GM21447 (cell line): ENCODE measurements at regions not wholly inside any gene's neighbourhood (a gene's known extent, or its start where the extent isn't known, plus 50 kb on each side); places are given as distances from the start of the nearest gene placed in this dataset.

Source experiments
- ATAC-seq: cut with Tn5 transposase; IDR thresholded peaks from one replicate; pipeline ENCODE4 v1.9.1; 2021; ENCODE audit not compliant: unreplicated experiment

GRCh38 chr7:41910940-41911600, 208.2 kb upstream of the INHBA start:
- ATAC-seq = no peak

GRCh38 chr7:41907444-41907843, 204.6 kb upstream of the INHBA start:
- ATAC-seq = no peak

GRCh38 chr7:41900532-41900931, 197.6 kb upstream of the INHBA start:
- no peak for ATAC-seq

DNA sequence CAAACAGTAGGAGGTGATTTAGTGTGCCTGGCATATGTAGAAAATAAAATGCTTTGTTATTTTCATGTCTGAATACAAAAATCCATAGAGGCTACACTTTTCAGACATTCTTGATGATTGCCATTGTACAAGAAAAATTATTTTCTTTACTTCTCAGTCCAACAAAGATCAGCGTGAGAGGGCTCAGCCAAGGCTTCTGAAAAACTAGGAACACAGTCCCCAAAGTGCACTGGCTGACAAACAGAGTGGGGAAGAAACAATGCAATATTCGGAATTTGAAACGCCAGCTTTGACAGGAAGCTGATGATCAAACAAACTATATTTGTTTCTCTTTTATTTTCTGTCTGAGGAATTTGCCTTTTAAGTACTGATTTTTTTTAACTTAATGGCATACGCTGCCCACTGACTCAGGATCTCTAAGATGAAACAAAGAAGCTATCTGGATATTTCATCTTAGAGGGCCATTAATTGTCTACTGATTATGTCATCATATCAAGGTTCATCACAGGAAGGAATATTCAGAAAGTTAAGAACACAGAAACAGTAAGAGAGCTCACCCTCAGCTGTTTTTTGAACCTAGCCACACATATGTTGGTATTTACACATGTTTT, 197.0 kb upstream of the INHBA start:
- no peak for ATAC-seq

GRCh38 chr7:41893656-41894055, 190.8 kb upstream of the INHBA start:
- no peak for ATAC-seq

DNA sequence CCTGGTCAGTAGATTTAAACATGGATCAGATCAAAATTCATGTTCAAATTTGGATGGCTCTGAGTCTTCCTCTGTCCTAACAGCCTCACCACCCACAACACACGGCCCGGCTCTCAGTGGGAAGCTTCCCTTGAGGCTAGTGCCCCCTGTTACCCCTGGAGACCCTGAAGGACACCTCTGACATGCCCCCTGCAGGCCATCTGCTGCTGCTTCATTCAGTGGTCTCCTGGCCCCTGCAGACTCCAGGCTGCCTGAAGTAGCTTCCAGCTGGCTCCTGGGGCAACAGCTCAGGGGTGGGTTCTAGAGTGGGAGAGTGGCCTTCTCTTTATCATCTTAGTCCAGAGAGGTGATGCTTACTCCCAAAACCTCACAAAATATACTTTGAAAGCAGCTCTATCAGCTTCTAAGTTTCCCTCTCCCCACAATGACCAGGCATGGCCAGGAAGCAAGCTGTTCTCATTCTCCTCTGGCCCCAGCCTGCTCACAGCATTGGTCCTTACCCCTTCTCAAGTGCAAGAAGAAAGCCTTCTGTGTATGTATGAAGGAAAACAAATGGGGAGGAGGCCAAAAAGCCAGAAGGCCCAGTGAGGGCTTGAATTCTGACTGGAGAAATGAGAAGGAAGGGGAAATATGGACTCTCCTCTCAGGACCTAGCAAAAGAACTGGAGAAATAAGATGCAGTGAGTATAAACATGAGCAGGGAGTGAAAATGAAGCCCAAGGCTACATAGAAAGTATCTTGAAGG, 189.6 kb upstream of the INHBA start:
- no peak for ATAC-seq

DNA sequence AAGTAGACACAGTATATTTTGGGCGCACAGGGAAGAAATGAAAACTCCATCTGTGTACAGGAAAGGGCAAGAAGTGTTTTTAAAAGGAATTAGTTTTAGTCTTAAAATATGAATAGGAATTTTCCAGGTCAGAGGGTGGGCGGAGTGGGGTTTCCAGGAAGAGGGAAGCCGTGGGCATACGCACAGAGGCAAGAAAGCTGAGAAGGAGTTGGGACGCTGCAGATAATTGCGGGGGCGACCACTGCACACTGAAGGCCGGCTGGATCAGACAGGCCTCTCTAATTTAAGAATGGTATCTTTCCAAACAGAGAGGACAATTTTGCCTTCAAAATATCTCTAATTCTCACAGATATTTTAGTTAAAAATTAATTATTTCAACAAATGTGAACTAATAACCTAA, 189.1 kb upstream of the INHBA start:
- no peak for ATAC-seq

- ATAC-seq = no peak
Measured at GRCh38 chr7:41890631-41891274, 187.9 kb upstream of the INHBA start.

GRCh38 chr7:41889472-41889871, 186.6 kb upstream of the INHBA start:
- ATAC-seq = no peak

GRCh38 chr7:41889040-41889439, 186.2 kb upstream of the INHBA start:
- ATAC-seq = peak; percentile 61

DNA sequence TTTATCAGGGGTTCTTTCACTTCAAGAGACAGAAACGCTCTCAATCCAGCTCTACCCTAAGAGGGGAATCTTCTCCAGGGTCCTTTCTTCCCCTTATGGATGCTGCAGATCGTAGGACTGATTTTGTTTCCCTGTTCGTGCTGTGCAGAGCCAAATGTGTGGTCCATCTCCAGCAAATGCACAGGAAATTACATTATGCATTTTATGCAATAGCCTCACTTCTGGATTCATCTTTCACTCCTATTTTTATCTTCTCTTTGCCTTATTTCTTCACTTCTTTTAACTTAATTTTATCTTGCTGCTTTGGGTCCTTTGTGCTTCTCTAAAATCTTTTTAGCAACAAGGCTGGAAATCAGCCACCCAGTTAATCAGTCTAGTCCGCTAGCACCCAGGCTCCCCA, 184.5 kb upstream of the INHBA start:
- ATAC-seq = no peak

GRCh38 chr7:41886901-41887311, 184.0 kb upstream of the INHBA start:
- no peak for ATAC-seq

DNA sequence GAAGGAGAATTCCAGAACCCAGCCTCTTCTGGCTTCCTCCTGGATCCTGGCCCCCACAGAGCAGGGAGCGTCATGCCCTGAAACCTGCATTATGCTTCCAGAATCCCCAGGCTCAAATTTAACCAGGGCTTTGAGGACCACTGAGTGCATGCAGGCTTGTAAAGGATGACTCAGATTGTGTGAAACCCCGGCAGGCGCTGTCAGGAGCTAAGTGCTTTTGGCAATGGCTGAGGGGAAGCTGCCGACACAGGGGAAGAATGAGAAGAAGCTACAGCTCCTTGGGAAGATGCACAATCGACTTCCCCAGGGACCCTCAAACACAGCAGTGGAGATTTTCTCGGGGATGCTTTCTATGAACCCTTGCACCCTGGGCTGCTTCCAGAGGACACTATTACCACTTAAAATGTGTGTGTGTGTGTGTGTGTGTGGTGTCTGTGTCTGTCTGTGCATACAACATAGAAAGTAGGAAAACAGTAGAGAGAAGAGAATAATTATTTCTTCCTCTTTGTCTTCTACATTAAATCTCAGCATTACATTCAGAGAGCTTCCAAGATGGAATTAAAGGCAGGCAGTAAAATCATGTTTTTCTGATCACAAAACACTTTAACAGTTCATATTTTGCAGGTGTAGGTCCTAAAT, 183.5 kb upstream of the INHBA start:
- no peak for ATAC-seq

- ATAC-seq = no peak
Measured at GRCh38 chr7:41885748-41886147, 182.9 kb upstream of the INHBA start.

DNA sequence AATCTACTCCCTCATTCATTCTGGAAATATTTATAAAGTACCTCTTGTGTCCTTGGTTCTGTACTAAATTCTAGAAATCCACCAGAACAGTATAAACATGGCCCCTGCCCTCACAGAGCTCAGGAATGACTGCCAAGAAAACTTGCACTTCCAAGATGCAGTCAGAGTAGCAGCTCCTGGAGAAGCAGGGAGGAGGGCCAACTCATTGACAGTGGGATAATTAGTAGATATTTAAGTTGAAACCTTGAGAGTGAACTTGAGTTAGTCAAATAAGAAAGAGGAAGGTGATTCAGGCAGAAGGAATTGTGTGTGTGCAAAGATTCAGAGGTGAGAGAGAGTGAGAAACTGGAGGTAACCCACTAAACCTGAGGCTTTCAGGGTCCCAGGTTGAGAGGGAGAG, 182.2 kb upstream of the INHBA start:
- ATAC-seq = no peak

GRCh38 chr7:41882745-41883420, 180.0 kb upstream of the INHBA start:
- peak; percentile 44 for ATAC-seq

- peak; percentile 18 for ATAC-seq
Measured at GRCh38 chr7:41882256-41882655, 179.4 kb upstream of the INHBA start.

DNA sequence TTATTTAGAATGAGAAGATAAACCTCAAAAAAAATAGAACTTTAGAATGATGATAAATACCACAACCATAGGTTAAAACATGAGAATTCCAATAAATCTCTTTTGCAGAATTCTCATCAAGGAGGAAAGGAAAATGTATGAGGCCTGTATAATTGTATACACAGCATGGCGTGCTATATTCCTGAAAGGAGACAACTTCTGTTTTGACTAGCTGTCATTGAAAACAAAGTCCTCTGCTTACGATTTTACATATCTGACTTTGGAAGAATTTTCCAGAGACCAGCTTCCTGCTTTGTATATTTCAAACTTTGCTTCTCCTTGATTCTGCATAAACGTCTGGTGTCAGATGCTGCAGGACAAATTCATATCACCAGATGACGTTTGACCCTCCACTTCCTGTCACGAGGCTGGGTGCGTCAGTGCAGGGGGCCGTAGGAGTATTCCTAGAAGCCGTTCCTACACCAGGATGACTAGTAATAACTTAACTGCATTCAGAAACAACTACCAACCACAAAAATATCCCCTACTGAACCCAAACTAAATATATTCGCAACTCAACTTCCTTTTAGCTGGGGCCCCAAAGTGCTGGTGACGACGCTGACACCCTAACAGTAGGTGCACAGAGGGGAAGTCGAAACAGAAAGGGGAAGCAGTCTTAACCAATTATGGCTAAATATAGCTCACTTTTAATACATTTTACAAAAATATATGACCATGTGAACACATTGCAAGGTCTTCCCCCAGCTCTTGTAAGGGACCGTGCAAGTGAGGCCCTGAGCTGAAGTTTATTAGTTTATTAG, 178.6 kb upstream of the INHBA start:
- peak; percentile 93 for ATAC-seq

DNA sequence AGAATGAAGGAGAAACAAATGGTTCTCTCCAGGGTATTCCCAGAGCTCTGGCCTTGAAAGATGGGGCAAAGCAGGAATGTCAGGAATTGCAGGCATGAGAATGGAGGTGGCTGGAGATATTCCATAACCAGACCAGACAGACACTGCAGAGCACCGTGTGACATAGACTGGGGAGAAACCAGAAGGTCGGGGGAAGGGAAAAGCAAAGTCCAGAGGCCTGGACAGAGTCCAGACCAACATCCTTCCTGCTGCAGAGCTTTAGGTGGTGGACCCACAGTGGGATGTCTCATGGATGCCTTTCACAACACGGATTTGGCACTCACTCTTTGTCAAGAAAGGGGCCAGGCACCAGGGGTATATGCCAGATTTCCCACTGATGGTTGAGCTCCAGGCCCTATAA, 177.2 kb upstream of the INHBA start:
- ATAC-seq = no peak

DNA sequence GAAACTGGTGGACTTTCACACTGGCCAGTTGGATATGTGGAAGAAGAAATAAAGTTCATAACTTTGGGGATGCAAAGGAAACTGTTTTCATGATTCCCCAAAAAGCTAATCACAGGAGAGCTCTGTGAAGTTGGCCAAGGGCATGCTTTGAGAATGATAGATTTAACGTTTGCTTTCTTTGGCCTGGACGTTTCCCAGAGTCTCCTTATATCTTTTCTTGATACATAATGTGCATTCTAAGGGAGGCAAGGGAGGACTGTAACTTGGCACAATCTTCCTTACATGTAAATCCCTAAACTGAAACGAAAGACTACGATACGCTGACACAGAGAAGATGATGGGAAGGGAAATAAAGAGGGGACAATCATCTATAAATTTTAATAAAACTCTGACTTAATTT, 176.5 kb upstream of the INHBA start:
- ATAC-seq = no peak
